ENCODE measurements at regions not wholly inside any gene's neighbourhood (a gene's known extent, or its start where the extent isn't known, plus 50 kb on each side); places are given as distances from the start of the nearest gene placed in this dataset.

- TF ChIP-seq CTCF (IDR thresholded peaks at IDR 0.05), result no peak
- peak overlapping the region in 1 of 2 donors; percentile 51 for H3K27ac ChIP-seq
- DNase-seq (ENCODE audit: low spot score), result no peak
- H3K4me3 ChIP-seq, result no peak overlapping the region
Observed at GRCh38 chr10:59524348-59524747, 162.0 kb upstream of the FAM13C start.

- Histone ChIP-seq H3K4me3 (no peak overlapping the region), H3K27ac (no peak overlapping the region)
- no peak for TF ChIP-seq CTCF (IDR thresholded peaks at IDR 0.05)
- DNase-seq (ENCODE audit: low spot score), result no peak
Observed at GRCh38 chr10:59523851-59524250, 161.5 kb upstream of the FAM13C start.

- H3K27ac ChIP-seq, result no peak overlapping the region
Observed at GRCh38 chr10:59517996-59518395, 155.6 kb upstream of the FAM13C start.

GRCh38 chr10:59517341-59517899 lies 155.1 kb upstream of the FAM13C start:
- no peak overlapping the region for H3K27ac ChIP-seq
- no peak for TF ChIP-seq CTCF (IDR thresholded peaks at IDR 0.05)
- H3K4me3 ChIP-seq, result no peak overlapping the region
- DNase-seq (ENCODE audit: low spot score), result no peak

More at GRCh38 chr10:59517996-59518395, 155.6 kb upstream of the FAM13C start:
- DNase-seq (ENCODE audit: low spot score), result no peak
- TF ChIP-seq CTCF (IDR thresholded peaks at IDR 0.05), result no peak
- H3K4me3 ChIP-seq, result no peak overlapping the region

- H3K27ac ChIP-seq, result no peak overlapping the region
- no peak for DNase-seq (ENCODE audit: low spot score)
- no peak for TF ChIP-seq CTCF (IDR thresholded peaks at IDR 0.05)
- no peak overlapping the region for H3K4me3 ChIP-seq
Observed at GRCh38 chr10:59513558-59513957, 151.2 kb upstream of the FAM13C start.

- H3K27ac ChIP-seq, result no peak overlapping the region
- no peak overlapping the region for H3K4me3 ChIP-seq
- no peak for TF ChIP-seq CTCF (IDR thresholded peaks at IDR 0.05)
- DNase-seq (ENCODE audit: low spot score), result no peak
Observed at GRCh38 chr10:59512951-59513350, 150.6 kb upstream of the FAM13C start.

GRCh38 chr10:59508956-59509355 lies 146.6 kb upstream of the FAM13C start:
- no peak for DNase-seq (ENCODE audit: low spot score)
- Histone ChIP-seq H3K27ac (no peak overlapping the region), H3K4me3 (no peak overlapping the region)
- TF ChIP-seq CTCF (IDR thresholded peaks at IDR 0.05), result no peak
